HK-2 (cell line): ENCODE measurements at regions not wholly inside any gene's neighbourhood (a gene's known extent, or its start where the extent isn't known, plus 50 kb on each side); places are given as distances from the start of the nearest gene placed in this dataset.
"Not testable (repeated sequence)": the region's sequence is repeated elsewhere in the genome, so short reads cannot be mapped to it uniquely, and the experiment has no call there.

Source experiments
- DNase-seq: peaks from one replicate; pipeline ENCODE4 v3.0.0-alpha.2; 2018; ENCODE audit not compliant: unreplicated experiment

DNA sequence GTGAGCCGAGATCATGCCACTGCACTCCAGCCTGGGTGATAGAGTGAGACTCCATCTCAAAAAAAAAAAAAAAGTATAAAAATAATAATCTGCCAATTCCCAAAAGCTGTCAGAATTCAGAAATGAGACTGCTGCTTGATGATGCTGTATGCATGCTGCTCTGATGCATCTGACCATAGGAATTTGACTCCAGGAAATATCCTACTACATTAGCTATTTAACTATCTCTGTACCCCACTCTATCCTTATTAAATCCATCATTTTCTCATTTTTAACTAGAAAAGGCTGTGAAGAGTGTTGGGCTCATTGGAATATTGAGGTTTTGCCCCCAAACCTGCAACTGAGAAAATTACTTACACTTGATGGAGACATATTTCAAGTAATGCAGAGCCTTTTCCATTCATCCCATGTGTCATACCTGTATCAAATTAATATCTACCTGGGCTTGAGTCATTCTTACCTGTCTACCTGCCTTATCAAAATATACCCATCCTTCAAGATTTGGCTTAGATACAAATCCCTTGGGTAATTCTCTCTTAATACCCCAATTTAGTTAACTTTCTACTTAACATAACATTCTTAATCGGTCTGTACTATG is 135.2 kb upstream of the PREP start:
- no peak for DNase-seq

DNA sequence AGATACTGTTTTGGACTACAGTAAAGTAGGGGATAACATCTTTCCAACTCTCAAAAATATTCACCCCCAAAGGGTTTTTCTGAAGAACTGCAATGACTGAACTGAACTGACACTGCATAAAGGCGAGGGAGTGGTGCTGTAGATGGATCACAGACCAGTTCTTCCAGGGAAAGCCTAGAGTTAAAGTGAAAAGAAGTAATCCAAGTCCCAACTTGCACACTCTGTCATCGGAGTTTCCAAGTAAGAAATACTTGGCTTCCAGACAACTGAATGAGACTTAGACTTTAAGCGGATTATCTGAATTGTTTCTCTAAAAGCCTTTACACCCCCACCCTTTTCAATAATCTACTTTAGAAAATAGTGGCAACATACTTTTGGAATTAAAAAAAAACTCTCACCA is 134.1 kb upstream of the PREP start:
- no peak for DNase-seq

DNA sequence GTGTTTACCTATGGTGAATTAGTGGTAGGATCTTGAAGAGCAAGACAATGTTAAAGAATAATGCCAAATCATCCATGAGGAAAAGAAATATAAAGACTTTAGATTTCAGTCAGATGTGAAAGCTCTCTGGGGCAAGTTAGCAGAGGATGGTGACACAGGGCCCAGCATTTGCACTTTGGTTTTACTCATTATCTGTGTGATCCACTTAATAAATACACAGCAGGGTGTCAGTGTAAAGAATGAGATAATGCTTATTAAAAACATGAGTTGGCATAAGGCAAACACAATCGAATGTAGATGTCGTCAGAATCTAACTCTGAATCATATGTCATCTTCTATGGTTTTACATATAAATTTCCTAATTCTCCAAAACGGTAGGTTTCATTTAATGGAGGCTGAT is 130.4 kb upstream of the PREP start:
- no peak for DNase-seq

DNA sequence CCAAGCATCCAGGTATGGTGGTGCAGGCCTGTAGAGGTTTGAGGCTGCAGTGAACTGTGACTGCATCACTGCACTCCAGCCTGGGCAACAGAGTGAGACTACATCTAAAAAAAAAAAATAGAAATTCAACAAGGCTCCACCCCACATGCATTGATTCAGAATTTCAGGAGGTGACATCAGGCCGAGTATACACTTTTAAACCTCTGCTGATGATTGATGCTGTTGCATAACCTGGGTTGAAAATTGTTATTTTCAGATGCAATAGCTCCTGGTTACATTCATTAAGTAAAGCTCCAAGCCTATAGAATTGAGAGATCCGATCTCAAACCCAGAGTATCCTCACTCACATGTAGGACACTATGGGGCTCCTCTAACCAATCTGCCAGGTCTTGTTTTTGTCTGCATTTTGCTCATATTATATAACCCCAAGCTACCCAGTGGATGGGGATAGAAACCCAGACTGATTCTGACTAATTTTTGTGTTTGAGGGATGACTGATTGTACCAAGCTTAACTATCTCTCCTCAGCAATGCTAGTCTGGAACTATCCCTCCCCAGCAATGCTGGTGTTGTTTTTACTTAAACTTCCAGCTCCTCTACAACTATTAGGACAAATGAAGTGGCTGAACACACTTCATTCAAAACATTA is 123.5 kb upstream of the PREP start:
- DNase-seq, result no peak

DNA sequence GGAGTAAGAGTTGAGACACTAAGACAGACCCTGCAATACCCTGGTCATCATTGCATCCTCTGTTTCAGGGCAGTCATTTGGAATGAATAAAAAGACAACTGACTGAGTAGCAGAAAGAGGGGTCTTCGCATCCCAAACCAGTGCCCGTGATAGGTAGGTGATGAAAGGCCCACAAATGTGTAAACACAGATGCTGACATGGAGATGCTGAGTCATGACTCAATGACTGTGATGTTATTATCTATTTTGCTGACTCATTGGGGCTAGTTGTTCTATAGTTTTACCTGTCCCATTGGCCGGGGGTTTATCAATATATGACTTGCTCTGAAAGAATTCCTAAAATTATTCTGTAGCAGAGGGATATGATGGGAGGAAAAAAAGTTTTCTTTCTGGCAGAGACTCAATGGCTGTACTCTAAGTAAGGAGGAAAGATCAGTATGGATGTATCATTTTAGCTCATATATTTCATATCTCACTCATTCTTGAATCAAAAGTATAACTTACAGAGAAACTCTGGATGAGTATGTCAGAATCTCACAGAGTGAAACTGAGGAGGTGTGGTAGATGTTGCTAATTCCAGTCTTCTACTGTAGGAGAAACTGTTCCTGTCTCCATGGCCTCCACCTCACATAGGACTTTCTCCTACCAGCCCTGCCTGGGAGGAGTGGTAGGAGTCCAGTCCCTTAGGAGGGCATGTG is 119.9 kb upstream of the PREP start:
- no peak for DNase-seq

DNA sequence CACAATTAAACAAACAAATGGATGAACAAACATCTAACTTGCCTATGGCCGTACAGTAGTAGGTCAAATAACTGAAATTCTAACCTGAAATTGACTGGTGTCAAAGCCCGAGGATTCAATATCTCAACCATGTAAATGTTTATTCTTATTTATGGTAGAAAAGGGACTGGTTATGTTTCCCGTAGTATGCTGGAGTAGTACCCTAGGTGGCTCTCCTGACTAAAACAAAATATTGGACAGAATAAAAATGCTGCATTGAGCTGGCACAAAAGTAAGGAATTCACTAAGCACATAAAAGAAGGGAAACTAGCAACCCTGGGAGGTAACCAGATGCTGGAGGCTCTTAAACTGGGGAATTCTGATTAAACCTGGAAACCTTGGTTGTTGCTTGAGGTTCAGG is 117.1 kb upstream of the PREP start:
- DNase-seq, result no peak

DNA sequence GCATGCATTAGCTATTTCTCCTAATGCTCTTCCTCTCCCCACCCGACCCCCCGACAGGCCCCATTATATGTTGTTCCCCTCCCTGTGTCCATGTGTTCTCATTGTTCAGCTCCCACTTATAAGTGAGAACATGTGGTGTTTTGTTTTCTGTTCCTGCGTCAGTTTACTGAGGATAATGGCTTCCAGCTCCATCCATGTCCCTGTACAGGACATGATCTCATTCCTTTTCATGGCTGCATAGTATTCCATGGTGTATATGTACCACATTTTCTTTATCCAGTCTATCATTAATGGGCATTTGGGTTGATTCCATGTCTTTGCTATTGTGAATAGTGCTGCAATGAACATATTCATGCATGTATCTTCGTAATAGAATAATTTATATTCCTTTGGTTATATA is 116.1 kb upstream of the PREP start:
- not testable (repeated sequence) for DNase-seq

DNA sequence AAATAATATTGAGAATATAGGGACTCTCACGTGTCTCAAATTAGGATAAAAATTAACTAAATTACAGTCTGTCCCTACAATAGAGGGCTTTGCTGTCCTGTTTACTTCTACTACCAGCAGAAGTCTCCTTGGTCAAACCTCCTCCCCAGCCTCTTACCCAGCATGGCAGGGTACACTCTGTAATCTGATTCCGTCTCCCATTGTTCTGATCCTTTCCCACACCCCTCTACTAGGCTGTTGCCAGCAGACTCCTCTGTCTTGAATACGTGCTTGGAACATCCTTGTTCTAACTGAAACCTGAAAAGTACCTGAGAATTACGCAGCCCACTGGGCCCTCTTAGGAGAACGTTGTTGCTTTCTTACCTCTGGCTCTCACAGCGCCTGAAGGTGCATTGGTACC is 112.2 kb upstream of the PREP start:
- DNase-seq, result no peak

DNA sequence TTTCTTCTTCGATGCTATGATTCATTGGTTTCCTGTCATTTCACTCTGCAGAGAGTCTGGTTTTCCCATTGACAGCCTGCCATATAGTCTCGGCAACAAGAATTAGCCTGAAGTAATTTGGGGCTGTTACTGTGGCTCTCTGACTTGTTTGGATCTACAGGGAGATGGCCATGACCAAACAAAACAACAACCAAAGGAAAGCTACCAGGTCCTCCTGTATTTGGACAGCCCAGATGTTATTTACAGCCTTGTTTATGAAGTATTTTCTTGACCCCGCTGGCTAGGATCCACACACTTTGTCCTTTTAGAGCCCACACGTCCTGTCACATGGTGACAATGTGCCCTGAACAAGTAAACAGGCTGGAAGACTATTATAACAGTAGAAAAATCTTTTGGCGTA is 111.4 kb upstream of the PREP start:
- no peak for DNase-seq

DNA sequence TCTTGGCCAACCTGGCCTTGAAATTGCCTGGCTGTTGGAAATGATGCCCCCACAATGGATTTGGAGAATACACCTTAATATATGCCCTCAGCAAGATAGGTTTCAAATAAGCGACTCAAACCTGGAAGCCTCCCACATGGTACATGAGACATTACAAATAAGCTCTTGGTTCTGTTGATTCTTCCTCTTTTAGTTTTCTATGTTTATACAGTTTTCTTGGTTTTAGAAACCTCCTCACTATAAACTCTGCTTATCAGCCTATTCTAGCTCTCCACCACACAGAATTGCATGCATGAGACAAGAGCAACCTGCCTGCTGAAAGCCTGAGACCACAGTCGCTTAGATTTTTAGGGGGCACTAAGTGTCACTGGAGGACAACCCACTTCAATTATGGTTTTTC is 108.8 kb upstream of the PREP start:
- no peak for DNase-seq

DNA sequence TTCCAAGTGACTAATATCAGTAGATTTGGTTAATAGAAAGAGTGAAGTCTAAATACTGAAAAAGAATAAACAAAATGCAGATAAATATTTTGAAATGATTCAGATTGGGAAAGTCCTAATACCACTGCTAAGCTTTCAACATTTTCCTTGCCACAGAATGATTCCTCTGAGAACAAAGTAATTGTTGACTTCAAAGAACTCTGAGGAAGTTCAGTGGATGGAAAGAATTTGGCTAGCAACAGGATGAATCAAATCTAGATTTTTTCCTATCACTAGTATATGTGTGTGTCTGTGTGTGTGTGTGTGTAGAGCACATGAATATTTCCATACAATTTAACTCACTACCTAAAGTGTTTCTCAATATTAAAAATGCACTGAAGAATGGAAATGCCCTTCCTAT is 107.9 kb upstream of the PREP start:
- no peak for DNase-seq

DNA sequence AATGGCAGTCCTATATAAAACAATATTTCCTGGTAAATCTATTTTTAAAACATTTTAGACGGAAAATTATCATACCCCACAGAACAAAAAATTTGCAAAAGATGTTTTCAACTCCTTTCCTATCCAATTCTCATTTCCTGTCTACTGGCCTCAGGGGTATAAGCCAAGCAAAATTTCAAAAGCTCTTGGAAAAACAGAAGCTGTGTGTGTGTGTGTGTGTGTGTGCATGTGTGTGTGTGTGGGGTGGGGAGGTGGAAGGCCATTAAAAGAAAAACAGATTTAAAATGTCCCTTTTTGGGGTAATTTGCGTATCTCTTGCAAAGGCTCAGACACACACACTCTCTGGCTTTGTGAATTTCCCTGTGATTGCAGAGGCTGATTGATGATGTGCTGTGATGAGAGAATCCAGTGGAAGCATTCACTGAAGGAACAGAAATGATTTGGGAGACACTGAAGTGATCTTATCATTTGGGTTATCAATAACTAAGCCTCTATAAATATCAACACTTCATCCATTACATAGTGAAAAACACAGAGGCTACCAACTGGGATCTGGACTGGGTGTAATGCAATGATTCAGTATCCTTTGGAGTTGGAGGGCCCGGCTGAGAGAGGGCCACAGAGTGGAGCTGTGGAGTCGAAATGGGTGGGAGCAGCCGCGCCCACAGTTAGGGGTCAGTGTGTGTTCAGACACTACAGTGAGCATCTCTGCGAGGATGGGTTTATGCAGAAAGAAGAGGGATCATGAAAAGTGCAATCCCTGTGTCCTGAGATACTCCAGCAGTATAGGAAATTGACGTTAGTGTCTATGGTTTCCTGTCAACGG is 106.8 kb upstream of the PREP start:
- no peak for DNase-seq

DNA sequence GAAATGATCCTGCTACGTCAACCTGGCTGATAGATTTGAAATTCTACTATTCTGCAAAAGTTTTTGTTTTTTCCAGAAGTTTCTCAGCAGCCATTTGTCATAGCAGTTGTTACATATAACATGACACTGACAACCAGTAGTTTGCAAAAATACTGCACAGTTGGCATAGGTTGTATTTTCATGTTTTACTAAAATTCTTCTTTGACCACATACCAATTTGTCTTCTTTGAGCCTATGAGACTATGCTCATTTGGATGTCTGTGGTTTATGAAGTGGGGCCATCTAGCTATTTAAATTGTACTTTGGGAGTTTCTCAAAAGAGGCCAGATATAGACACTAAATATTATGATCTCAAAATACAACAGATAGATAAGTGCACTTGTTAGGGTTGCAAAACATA is 104.9 kb upstream of the PREP start:
- DNase-seq, result no peak

DNA sequence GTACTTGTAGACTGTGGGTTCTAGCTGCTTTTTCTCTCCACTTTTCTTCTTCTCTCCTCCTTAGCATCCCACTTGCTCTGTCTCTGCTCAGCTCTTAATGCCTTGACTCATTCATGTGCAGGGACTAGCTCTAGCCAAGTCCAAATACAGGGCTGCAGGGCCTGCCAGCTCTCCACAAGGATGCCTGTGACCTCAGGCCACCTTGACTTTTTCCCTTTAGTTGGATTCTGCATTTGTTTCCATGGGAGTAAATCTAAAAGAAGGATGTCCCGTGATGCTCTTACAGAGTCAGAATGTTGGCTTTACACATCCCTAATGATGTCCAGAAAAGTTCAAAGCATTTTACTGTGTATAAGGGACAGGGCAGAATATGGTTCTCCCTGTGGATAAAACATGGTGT is 101.8 kb upstream of the PREP start:
- DNase-seq, result no peak

DNA sequence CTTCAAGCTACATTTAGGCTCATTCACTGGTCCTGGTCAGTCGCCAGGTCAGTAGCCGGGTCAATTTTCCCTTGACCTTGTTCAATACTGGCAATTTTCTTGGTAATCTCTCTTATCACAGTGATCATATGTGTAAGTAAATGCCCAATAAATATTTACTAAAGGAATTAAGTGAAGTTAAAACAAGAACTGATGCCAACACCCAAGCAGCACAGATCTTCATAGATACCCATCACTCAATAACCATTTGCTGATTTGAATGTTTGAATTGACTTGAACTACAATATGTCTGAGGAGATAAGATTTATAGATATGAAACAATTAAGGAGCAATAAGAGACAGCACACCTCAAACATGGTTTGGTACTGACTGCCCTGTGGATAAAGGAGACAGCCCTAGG is 100.8 kb upstream of the PREP start:
- DNase-seq, result no peak

DNA sequence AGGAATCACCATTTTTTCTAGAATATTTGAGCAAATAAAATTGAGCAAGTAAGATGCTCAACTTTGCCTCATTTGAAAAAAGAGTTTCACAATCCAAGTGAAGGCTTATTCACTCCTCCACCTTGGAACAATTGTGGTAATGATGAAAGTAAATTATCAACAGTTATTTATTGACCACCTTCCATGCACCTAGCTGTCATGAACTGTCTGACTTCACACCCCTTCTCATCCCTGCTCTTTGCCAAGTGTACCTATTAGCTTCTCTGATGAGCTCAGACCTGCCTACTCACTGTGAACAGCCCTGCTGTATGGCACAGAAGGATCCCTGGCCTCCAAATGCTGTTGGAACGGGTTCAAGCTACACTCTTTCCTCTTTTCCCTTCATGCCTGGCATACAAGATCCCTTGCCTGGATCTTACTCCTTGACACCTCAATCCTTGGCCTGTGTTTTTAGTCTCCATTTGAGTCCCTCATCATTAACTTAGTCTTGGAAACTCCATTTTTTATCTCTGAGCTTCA is 99.0 kb upstream of the PREP start:
- DNase-seq, result no peak

DNA sequence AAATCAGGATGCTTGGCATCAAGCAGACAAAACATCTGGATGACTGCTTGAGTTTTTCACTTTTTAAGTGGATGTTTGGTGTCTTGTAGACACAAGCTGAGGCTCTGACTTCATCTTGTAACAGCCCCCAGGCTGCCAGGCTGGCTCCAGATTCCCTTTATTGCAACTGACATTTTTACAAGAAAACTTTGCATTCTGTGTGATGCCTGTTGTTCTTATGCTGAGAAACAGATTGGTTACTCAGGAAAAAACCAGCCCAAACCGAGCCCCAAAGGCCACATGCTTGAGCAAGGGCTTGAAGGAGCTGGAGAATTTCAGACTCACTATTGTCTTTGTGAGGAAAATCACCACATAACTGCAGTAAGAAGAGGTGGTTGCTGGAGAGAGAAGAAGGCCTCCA is 98.4 kb upstream of the PREP start:
- DNase-seq, result no peak

DNA sequence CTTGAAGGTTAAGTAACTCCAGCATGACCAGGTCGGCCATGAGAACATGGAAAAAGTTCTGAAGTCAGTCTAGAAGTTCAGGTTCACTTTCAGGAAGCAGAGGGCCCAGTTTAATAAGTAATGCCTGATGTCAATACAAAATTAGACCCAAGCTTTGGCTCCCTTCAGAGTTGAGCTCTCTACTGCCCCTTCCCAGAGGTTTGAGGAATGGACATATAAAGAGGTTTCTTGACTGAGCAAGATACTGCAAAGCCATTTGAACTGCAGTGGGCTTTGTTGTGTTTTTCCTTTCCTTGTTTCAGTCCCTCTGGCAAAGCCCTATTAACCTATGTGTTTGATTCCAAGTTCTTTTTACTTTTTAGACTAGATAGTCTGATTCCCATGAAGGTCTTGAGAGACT is 97.8 kb upstream of the PREP start:
- DNase-seq, result no peak

DNA sequence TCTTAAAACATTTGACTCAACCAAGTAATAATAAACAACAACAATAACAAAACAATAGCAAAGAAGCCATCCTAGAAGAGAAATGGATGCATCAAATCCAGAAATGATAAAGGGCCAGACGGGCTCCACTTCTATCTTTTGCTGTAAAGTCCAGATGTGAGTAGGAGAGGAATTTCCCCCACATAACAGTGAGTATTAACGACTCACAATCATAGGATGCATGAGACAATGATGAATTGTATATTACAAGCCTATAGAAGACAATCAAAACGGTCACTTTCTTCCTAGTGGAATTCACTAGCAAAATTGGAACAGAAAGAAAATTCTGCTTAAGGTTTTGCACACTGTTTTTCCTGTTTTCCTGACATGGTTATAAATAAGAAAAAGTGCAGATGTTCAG is 97.0 kb upstream of the PREP start:
- DNase-seq, result no peak

DNA sequence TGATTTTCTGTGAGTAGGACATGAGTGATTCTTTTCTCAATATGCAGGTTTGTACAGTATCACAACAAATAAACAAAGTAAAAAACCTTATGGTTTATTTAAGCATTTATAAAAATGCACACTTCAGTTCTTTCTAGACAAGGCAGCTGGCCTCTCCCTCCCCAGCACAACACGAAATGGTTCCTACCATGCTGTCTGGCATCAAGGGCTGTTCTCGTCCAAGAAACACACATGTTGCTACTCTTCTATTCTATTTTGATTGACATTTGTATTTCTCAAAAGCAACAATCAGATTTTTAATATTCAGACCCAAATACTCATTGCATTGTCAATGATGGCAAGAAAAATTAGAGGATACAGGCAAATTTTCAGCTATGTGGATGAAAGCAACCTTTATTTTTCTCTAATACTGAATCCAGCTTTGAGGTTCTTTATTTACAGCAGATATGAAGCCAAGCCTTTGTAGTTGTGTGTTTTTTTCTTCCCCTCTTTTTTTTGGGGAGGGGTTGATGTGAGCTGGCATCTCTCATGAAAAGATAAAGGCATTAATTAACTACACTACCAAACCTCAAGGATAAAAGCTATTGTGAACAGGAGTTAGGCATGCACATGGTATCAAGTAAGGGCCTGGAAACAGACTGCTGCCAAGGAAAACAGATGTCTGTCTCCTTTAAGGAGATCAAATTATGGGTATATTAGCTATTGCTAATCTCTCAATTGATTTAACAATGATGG is 96.4 kb upstream of the PREP start:
- no peak for DNase-seq

DNA sequence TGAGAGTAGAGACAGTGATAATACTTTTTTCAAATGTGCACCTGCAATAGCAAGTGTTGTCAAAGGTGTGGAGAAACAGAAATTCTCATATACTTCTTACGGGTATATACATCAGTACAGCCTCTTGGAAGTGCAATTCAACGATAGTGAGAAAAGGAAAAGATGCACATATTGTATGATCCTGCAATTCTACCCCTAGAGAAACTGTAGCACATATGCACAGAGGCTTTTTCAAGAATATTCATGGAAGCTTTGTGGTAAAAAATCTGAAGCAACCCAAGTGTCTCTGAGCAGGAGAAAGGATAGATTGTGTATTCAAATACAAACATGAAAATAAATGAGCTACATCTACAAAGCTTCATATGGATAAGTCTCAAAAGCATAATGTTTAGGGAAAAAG is 94.7 kb upstream of the PREP start:
- no peak for DNase-seq

DNA sequence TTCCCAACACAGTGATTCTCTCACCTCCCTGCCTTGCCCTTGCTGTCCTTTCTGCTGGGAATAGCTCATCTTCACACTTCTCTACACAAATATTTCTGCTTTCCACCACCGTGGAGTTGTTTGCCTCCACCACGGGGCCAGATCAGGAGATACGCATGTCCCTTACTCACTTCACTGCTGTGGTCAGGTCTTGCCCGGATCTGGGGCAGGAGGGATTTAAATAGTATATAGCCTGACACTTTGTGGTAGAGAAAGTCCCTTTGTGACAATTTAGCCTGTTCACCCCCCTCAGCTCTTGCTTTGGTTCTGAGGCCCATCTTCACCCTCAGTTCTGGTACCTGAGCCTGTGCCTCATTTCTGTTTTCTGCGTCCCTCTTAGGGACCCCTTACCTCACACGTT is 92.6 kb upstream of the PREP start:
- DNase-seq, result no peak
